ENCODE measurements at regions not wholly inside any gene's neighbourhood (a gene's known extent, or its start where the extent isn't known, plus 50 kb on each side); places are given as distances from the start of the nearest gene placed in this dataset.

- POLR2A ChIA-PET: no interaction called here
- Mint-ChIP-seq H3K27ac (no peak overlapping the region), H3K9me3 (no peaks in the 10 kb centered on the region), H3K36me3 (ENCODE audit: low read depth) (no peaks in the 10 kb centered on the region), H3K4me3 (no peak overlapping the region), H3K27me3 (no peaks in the 10 kb centered on the region), H3K4me1 (ENCODE audit: low read depth) (no peaks in the 10 kb centered on the region)
- Histone ChIP-seq H3K27me3 (ENCODE audit: control insufficient read depth in 1 of 2, insufficient read depth in 2 of 2, low read length in 2 of 2) (no peaks in the 10 kb centered on the region), H3K36me3 (ENCODE audit: insufficient read depth, low read length) (no peaks in the 10 kb centered on the region), H3K27ac (ENCODE audit: low read depth in 1 of 2, low read length in 2 of 2) (no peak overlapping the region), H3K9me3 (ENCODE audit: control insufficient read depth in 1 of 2, insufficient read depth in 1 of 2, low read length in 2 of 2) (no peaks in the 10 kb centered on the region), H3K4me1 (ENCODE audit: insufficient read depth, low read length) (no peaks in the 10 kb centered on the region), H3K4me3 (ENCODE audit: low read length) (no peak overlapping the region)
- DNase-seq (no peak), ATAC-seq (ENCODE audit: poor library complexity) (no peak)
- TF ChIP-seq, protein P1, sequence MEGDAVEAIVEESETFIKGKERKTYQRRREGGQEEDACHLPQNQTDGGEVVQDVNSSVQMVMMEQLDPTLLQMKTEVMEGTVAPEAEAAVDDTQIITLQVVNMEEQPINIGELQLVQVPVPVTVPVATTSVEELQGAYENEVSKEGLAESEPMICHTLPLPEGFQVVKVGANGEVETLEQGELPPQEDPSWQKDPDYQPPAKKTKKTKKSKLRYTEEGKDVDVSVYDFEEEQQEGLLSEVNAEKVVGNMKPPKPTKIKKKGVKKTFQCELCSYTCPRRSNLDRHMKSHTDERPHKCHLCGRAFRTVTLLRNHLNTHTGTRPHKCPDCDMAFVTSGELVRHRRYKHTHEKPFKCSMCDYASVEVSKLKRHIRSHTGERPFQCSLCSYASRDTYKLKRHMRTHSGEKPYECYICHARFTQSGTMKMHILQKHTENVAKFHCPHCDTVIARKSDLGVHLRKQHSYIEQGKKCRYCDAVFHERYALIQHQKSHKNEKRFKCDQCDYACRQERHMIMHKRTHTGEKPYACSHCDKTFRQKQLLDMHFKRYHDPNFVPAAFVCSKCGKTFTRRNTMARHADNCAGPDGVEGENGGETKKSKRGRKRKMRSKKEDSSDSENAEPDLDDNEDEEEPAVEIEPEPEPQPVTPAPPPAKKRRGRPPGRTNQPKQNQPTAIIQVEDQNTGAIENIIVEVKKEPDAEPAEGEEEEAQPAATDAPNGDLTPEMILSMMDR (IDR thresholded peaks at IDR 0.05): no peak
- CTCF ChIA-PET: no interaction called here
- intact Hi-C loops (cut with DNase I, micrococcal nuclease): no loop called here
These were observed 165.4 kb downstream of the SEC14L1 start for GRCh38 chr17:77306048-77306789.

GRCh38 chr17:77306790-77307478, 166.2 kb downstream of the SEC14L1 start:
- H3K4me3 ChIP-seq (ENCODE audit: low read length): no peak overlapping the region
- no peaks in the 10 kb centered on the region for H3K4me1 ChIP-seq (ENCODE audit: insufficient read depth, low read length)
- intact Hi-C loops (cut with DNase I, micrococcal nuclease): no loop called here
- ChIA-PET POLR2A (no interaction called here), CTCF (no interaction called here)
- H3K9me3 Mint-ChIP-seq: no peaks in the 10 kb centered on the region
- H3K4me1 Mint-ChIP-seq (ENCODE audit: low read depth): no peaks in the 10 kb centered on the region
- no peaks in the 10 kb centered on the region for H3K27me3 ChIP-seq (ENCODE audit: control insufficient read depth in 1 of 2, insufficient read depth in 2 of 2, low read length in 2 of 2)
- H3K9me3 ChIP-seq (ENCODE audit: control insufficient read depth in 1 of 2, insufficient read depth in 1 of 2, low read length in 2 of 2): no peaks in the 10 kb centered on the region
- H3K27ac ChIP-seq (ENCODE audit: low read depth in 1 of 2, low read length in 2 of 2): no peak overlapping the region
- ATAC-seq (ENCODE audit: poor library complexity): no peak
- H3K4me3 Mint-ChIP-seq: no peak overlapping the region
- TF ChIP-seq, protein P1 (IDR thresholded peaks at IDR 0.05): no peak
- no peak overlapping the region for H3K27ac Mint-ChIP-seq
- H3K36me3 ChIP-seq (ENCODE audit: insufficient read depth, low read length): no peaks in the 10 kb centered on the region
- DNase-seq: no peak
- no peaks in the 10 kb centered on the region for H3K27me3 Mint-ChIP-seq
- no peaks in the 10 kb centered on the region for H3K36me3 Mint-ChIP-seq (ENCODE audit: low read depth)

GRCh38 chr17:77307479-77308198, 166.9 kb downstream of the SEC14L1 start:
- Histone ChIP-seq H3K4me3 (ENCODE audit: low read length) (no peak overlapping the region), H3K27ac (ENCODE audit: low read depth in 1 of 2, low read length in 2 of 2) (no peak overlapping the region), H3K9me3 (ENCODE audit: control insufficient read depth in 1 of 2, insufficient read depth in 1 of 2, low read length in 2 of 2) (no peaks in the 10 kb centered on the region), H3K4me1 (ENCODE audit: insufficient read depth, low read length) (no peaks in the 10 kb centered on the region), H3K27me3 (ENCODE audit: control insufficient read depth in 1 of 2, insufficient read depth in 2 of 2, low read length in 2 of 2) (no peaks in the 10 kb centered on the region), H3K36me3 (ENCODE audit: insufficient read depth, low read length) (no peaks in the 10 kb centered on the region)
- ChIA-PET POLR2A (no interaction called here), CTCF (no interaction called here)
- intact Hi-C loops (cut with DNase I, micrococcal nuclease): no loop called here
- no peak for DNase-seq
- H3K36me3 Mint-ChIP-seq (ENCODE audit: low read depth): no peaks in the 10 kb centered on the region
- H3K4me3 Mint-ChIP-seq: no peak overlapping the region
- no peak overlapping the region for H3K27ac Mint-ChIP-seq
- no peaks in the 10 kb centered on the region for H3K27me3 Mint-ChIP-seq
- TF ChIP-seq, protein P1 (IDR thresholded peaks at IDR 0.05): no peak
- no peaks in the 10 kb centered on the region for H3K4me1 Mint-ChIP-seq (ENCODE audit: low read depth)
- no peak for ATAC-seq (ENCODE audit: poor library complexity)
- H3K9me3 Mint-ChIP-seq: no peaks in the 10 kb centered on the region
